Uterus (tissue), 2 donors: ENCODE measurements at regions not wholly inside any gene's neighbourhood (a gene's known extent, or its start where the extent isn't known, plus 50 kb on each side); places are given as distances from the start of the nearest gene placed in this dataset.

Experiments
- CTCF ChIP-seq, 4 experiments: fragments of 200-600 bp in 2 of 4; fragments of 450-650 bp in 2 of 4; sonication (generic) in 2 of 4; IDR thresholded peaks; one replicate each; pipeline ENCODE4 v1.5.1; 2016 to 2019; ENCODE audit warnings: antibody characterized with exemption in 4 of 4, mild to moderate bottlenecking in 2 of 4, moderate library complexity in 1 of 4
- POLR2A ChIP-seq, 2 donors: fragments of 450-650 bp; IDR thresholded peaks; one replicate each; pipeline ENCODE4 v1.6.1; 2016; ENCODE audit warnings: antibody characterized with exemption in 2 of 2, mild to moderate bottlenecking in 1 of 2, moderate library complexity in 1 of 2

GRCh38 chr6:50271817-50272216, 222.1 kb upstream of the DEFB112 start:
- TF ChIP-seq CTCF (IDR thresholded peaks at IDR 0.05), result no peak
- no peak for TF ChIP-seq POLR2A (IDR thresholded peaks at IDR 0.05)
